MG63 (cell line): ENCODE measurements at regions not wholly inside any gene's neighbourhood (a gene's known extent, or its start where the extent isn't known, plus 50 kb on each side); places are given as distances from the start of the nearest gene placed in this dataset.
"Not testable (repeated sequence)": the region's sequence is repeated elsewhere in the genome, so short reads cannot be mapped to it uniquely, and the experiment has no call there.

Experiments used
- DNase-seq: peaks from one replicate; pipeline ENCODE4 v3.0.0-alpha.2; 2020
- H3K27me3 ChIP-seq: fragments of 250-450 bp; sonication (Bioruptor Pico); 2 replicates; pipeline ENCODE4 v1.5.1; 2020; ENCODE audit warnings: mild to moderate bottlenecking, moderate library complexity
- H3K36me3 ChIP-seq: fragments of 250-450 bp; sonication (Bioruptor Pico); 2 replicates; pipeline ENCODE4 v1.5.1; 2020; ENCODE audit warnings: mild to moderate bottlenecking, moderate library complexity
- H3K4me3 ChIP-seq: fragments of 250-450 bp; sonication (Bioruptor Pico); 2 replicates; pipeline ENCODE4 v1.5.1; 2020; ENCODE audit warnings: mild to moderate bottlenecking, moderate library complexity
- H3K9me3 ChIP-seq: fragments of 250-450 bp; sonication (Bioruptor Pico); 2 replicates; pipeline ENCODE4 v1.5.1; 2020; ENCODE audit warnings: mild to moderate bottlenecking, moderate library complexity

DNA sequence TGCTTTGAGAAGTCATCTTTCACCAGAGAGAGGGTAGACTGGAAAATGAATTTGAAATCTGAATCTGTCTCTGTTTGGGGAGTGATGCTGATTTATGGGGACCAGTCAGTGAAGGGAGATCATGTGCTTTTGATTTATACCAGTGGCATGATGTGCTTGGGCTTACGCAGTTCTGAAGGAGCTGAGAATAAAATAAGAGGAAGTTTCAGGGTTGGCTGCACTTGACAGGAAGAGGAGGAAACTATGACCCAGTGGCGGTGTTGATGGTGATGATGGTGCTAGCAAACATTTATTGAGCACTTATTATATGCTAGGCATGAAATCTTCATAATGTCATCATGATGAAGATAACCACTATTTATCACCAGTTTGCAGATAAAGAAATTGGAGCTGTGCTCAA, 136.4 kb upstream of the GLRA1 start:
- Histone ChIP-seq H3K27me3 (peaks cover 7% of the 10 kb centered on the region), H3K4me3 (no peak overlapping the region), H3K9me3 (no peaks in the 10 kb centered on the region), H3K36me3 (no peaks in the 10 kb centered on the region)
- no peak for DNase-seq

DNA sequence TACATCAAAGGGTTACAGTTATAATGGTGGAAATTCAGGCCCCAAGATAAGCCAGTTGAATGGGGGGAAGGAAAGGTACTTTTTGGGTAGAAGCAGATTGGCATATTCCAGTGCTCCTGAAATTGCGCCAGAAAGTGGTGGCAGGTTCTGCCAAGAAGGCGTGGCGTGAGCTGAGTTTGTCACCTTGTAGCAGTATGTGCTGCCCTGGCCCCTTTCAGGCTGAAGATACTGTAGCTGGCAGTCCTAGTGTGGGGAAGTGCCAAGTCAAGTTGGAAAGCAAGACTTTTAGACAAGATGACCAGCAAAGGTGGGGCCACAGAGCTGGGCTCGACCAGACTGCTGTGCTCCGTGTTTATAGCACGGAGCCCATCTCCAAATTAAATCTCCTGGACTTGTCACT, 133.6 kb upstream of the GLRA1 start:
- no peak for DNase-seq
- no peaks in the 10 kb centered on the region for H3K36me3 ChIP-seq
- H3K27me3 ChIP-seq = peaks cover 5% of the 10 kb centered on the region
- no peaks in the 10 kb centered on the region for H3K9me3 ChIP-seq
- H3K4me3 ChIP-seq = no peak overlapping the region

DNA sequence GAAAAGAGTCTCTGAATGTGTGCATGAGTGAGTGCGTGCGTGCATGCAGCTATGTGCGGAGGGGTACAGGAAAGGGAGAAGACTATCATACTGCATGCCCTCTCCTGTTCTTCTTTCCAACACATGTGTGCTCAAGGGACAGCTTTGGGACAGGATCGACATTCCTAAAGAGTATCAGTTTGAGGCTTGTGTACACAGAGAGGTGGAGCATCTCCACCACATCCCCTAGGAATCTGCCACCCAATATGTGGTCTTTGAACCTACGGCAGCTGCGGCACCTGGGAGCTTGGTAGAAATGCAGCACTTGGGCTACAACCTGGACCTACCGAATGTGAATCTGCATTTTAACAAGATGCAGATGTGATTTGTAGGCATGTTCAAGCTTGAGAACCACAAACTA, 132.3 kb upstream of the GLRA1 start:
- H3K4me3 ChIP-seq = no peak overlapping the region
- peaks cover 3% of the 10 kb centered on the region for H3K27me3 ChIP-seq
- no peaks in the 10 kb centered on the region for H3K36me3 ChIP-seq
- no peaks in the 10 kb centered on the region for H3K9me3 ChIP-seq
- DNase-seq = no peak

DNA sequence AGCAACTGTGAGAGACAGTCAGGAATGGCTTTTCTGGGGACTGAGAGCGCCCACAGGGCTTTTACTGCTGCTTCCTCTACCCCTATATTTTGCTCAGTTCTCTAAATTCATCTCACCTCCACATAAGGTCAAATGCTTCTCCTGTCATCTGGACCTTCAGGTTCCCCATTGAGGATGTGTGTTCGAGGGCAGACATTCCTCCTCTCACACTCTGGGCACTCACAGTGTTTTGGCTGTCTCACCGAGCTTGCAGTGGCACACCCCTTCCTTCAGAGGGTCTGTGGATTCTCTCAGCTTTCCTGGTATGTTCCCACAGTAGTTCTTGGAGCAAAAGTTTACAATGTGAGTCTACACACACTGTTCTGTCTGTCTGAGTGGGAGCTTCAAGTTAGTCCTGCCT, 127.8 kb upstream of the GLRA1 start:
- no peak overlapping the region for H3K4me3 ChIP-seq
- no peak for DNase-seq
- H3K36me3 ChIP-seq = no peaks in the 10 kb centered on the region
- H3K9me3 ChIP-seq = no peaks in the 10 kb centered on the region; the same call in 1 of the 2 replicates
- peaks cover 3% of the 10 kb centered on the region; the same call in 1 of the 2 replicates for H3K27me3 ChIP-seq

DNA sequence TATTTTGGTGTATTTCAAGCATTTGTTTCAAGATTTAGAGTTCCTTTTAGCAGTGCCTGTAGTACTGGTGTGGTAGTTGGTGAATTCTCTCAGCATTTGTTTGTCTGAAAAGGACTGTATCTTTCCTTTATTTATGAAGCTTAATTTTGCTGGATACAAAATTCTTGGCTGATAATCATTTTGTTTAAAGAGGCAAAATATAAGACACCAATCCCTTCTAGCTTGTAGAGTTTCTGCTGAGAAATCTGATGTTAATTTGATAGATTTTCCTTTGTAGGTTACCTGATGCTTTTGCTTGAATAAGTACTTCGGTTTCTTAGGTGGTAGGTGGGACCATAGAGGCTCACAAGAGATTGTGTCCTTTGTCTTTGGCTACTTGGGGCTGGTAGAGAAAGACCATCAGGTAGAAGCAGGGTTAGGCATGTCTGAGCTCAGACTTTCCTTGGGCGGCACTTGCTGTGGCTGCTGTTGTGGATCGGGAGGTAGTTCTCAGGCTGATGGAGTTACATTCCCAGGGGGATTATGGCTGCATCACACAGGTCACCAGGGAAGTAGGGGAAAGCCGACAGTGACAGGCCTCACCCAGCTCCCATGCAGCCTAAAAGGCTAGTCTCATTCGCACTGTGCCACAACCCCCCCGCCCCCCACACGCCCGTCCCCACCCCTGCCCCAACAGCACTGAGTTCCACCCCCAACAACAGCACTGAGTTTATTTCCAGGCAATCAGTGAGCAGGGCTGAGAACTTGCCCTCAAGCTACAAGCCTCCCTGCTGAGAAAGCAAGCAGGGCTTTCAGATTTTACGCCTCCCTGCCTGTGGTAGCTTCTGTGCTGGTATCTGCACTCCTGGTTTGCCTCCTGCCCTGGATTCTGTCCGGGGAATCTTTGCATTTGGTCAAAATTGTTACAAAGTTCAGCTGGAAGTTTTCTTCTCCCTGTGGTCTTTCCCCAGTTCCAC, 127.1 kb upstream of the GLRA1 start:
- no peaks in the 10 kb centered on the region; the same call in 1 of the 2 replicates for H3K9me3 ChIP-seq
- H3K36me3 ChIP-seq = no peaks in the 10 kb centered on the region
- H3K4me3 ChIP-seq = no peak overlapping the region
- peaks cover 3% of the 10 kb centered on the region; the same call in 1 of the 2 replicates for H3K27me3 ChIP-seq
- DNase-seq = no peak

DNA sequence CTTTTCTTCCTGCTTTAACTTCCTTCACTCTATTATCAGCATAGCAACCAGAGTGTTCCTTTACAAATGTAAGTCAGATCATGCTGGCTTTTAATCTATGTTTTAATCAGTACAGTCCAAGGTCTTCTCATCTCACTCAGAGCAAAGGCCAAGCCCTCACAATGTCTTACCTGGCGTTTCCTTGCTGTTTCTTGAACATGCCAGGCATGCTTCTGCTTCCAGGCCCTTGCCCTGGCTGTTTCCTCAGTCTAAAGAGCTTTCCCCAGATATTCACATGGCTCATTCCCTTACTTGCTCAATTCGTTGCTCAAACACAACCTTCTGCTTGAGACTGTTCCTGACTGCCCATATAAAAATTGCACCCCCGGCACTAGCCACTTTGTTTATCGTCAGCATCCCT, 121.7 kb upstream of the GLRA1 start:
- no peaks in the 10 kb centered on the region for H3K36me3 ChIP-seq
- peaks cover 3% of the 10 kb centered on the region for H3K9me3 ChIP-seq
- peaks cover 3% of the 10 kb centered on the region; the same call in 1 of the 2 replicates for H3K27me3 ChIP-seq
- no peak for DNase-seq
- no peak overlapping the region for H3K4me3 ChIP-seq

DNA sequence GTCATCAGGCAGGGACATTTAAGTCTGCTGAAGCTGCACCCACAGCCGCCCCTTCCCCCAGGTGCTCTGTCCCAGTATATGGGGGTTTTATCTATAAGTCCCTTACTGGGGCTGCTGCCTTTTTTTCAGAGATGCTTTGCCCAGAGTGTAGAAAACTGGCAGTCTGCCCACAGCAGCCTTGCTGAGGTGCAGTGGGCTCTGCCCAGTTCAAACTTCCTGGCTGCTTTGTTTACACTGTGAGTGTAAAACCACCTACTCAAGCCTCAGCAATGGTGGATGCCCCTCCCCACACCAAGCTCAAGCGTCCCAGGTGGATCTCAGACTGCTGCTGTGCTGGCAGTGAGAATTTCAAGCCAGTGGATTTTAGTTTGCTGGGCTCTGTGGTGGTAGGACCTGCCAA, 114.2 kb upstream of the GLRA1 start:
- not testable (repeated sequence) for H3K9me3 ChIP-seq, DNase-seq, H3K4me3 ChIP-seq, H3K36me3 ChIP-seq, H3K27me3 ChIP-seq

DNA sequence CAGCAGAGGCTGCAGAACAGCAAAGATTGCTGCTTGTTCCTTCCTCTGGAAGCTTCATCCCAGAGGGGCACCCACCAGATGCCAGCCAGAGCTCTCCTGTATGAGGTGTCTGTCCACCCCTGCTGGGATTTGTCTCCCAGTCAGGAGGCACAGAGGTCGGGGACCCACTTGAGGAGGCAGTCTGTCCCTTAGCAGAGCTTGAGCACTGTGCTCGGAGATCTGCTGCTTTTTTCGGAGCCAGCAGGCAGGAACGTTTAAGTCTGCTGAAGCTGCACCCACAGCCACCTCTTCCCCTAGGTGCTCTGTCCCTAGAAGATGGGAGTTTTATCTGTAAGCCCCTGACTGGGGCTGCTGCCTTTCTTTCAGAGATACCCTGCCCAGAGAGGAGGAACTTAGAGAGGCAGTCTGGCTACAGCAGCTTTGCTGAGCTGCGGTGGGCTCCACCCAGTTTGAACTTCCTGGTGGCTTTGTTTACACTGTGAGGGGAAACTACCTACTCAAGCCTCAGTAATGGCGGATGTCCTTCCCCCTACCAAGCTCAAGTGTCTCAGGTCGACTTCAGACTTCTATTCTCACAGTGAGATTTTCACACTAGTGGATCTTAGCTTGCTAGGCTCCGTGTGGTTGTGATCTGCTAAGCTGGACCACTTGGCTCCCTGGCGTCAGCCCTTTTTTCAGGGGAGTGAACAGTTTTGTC, 101.8 kb upstream of the GLRA1 start:
- DNase-seq, H3K9me3 ChIP-seq, H3K27me3 ChIP-seq, H3K36me3 ChIP-seq, H3K4me3 ChIP-seq: not testable (repeated sequence)

DNA sequence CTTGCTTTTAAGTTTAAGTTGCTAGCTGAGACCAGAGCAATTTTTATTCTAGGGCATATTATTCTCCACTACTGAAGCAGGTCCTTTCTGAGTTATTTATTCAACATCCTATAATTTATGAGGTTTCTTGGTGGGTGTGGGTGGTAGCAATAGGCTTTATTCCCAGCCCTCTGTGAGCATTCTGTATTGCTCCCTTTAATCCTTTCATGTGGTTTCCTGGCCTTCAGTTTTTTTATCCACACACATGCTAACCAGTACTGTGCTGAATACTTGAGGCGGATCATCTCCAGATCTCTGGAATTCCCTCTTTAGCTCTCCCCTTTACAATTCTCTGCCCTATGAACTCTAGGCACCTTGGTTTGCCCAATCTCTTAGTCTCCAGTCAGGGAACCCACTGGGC, 91.8 kb upstream of the GLRA1 start:
- Histone ChIP-seq H3K4me3 (no peak overlapping the region), H3K27me3 (no peaks in the 10 kb centered on the region), H3K36me3 (no peaks in the 10 kb centered on the region), H3K9me3 (no peaks in the 10 kb centered on the region)
- no peak for DNase-seq

DNA sequence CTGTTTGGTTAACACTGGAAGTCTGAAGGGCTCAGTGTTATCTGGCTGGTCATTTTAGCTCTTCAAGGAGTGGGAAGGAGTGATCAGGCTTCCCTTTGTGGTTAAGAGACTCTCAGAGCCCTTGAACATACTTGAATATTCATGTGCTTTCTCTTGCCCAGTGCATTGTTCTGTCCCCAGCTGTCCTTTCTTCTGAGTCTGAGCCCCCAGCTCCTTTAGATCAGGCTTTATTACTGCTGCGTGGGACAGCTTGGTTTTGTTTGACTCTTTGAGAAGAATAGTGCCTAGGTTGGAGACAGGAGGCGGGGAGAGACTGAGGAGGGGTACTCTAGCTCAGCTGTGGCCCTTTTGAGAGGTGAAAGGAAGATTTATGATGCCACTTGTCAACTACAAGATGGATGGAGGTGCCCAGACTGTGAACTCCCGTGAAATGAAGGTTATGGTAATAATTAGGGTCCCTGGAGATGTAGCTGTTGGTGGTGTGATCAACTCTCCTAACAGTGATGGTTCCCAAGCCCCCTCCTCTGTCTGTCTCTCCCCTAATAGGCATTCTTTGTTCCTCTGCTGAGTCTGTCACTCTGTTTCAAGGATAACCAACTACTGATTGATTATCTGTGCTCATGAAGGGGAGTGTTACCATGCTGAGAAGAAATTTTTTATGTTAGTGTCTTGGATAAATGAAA, 83.1 kb upstream of the GLRA1 start:
- no peaks in the 10 kb centered on the region for H3K9me3 ChIP-seq
- no peaks in the 10 kb centered on the region for H3K36me3 ChIP-seq
- no peak overlapping the region for H3K4me3 ChIP-seq
- no peak for DNase-seq
- no peaks in the 10 kb centered on the region for H3K27me3 ChIP-seq

DNA sequence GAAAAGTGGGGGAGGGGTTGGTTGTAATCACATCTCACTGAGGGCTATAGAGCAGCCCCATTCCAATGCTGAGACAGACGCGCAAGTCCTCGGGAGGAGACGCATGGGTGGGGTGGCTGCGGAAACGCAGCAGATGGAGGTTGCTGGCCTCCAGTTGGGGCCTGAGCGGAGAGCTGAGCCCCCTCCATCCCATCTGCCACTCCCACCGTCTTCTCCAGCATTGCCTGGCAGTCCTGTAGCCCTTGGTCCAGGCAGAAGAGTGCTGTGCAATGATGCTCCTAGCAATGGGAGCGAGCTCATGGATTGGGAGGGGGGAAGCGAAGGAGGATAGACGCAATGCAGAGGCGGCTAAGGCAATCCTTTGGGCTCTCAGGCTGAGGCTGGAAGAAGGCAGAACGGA, 79.4 kb upstream of the GLRA1 start:
- H3K4me3 ChIP-seq = no peak overlapping the region
- H3K9me3 ChIP-seq = 0 out of 2 replicates have a peak, but pooled peaks cover 7% of the 10 kb centered on the region

More for the DNA sequence above, 79.4 kb upstream of the GLRA1 start:
- no peaks in the 10 kb centered on the region for H3K36me3 ChIP-seq
- no peaks in the 10 kb centered on the region for H3K27me3 ChIP-seq
- DNase-seq = no peak
